ENCODE measurements at regions not wholly inside any gene's neighbourhood (a gene's known extent, or its start where the extent isn't known, plus 50 kb on each side); places are given as distances from the start of the nearest gene placed in this dataset.
"Not testable (repeated sequence)": the region's sequence is repeated elsewhere in the genome, so short reads cannot be mapped to it uniquely, and the experiment has no call there.

DNA sequence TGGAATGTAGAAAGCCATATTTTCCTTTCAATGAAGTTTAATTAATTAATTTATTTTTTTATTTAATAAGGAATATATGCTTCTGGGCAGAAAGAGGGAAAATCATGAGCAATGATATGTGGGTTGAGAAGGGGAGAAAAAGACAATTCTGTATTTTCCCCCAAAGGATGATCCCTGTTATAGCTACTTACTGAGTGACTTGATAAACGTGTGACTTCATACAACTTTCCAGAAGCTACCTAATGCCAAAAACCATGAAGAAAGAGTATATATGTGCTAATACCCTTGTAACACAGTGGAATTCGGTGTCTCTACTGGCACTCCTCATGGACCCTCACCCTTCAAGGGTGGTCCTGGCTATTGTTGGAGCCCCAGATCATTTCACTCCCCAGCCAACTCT lies 335.0 kb upstream of the KLF4 start:
- Histone ChIP-seq H4K20me1 (ENCODE audit: control insufficient read depth, insufficient read depth, low read depth, low read length) (no peaks in the 10 kb centered on the region), H3K9me3 (ENCODE audit: control insufficient read depth, insufficient read depth, low read length) (no peaks in the 10 kb centered on the region), H3K4me3 (ENCODE audit: low read length) (no peak overlapping the region), H3K36me3 (ENCODE audit: control insufficient read depth, low read length) (no peaks in the 10 kb centered on the region), H3K27ac (ENCODE audit: low read depth, low read length) (no peak overlapping the region), H3K27me3 (ENCODE audit: control insufficient read depth, low read length) (no peaks in the 10 kb centered on the region), H3K79me2 (ENCODE audit: control insufficient read depth, low read length) (no peaks in the 10 kb centered on the region), H3K4me2 (ENCODE audit: low read length) (no peak overlapping the region), H3K9me2 (replicated peaks; ENCODE audit: control insufficient read depth, low read length) (no peaks in the 10 kb centered on the region), H3K4me1 (ENCODE audit: control insufficient read depth, low read length) (no peaks in the 10 kb centered on the region), H3F3A (ENCODE audit: control insufficient read depth, insufficient read depth) (no peaks in the 10 kb centered on the region)
- no peak for TF ChIP-seq EZH2phosphoT487 (IDR thresholded peaks at IDR 0.05; ENCODE audit: borderline replicate concordance, low read length)
- no peak for TF ChIP-seq CTCF (IDR thresholded peaks at IDR 0.05; ENCODE audit: low read depth, low read length, poor library complexity, severe bottlenecking)

DNA sequence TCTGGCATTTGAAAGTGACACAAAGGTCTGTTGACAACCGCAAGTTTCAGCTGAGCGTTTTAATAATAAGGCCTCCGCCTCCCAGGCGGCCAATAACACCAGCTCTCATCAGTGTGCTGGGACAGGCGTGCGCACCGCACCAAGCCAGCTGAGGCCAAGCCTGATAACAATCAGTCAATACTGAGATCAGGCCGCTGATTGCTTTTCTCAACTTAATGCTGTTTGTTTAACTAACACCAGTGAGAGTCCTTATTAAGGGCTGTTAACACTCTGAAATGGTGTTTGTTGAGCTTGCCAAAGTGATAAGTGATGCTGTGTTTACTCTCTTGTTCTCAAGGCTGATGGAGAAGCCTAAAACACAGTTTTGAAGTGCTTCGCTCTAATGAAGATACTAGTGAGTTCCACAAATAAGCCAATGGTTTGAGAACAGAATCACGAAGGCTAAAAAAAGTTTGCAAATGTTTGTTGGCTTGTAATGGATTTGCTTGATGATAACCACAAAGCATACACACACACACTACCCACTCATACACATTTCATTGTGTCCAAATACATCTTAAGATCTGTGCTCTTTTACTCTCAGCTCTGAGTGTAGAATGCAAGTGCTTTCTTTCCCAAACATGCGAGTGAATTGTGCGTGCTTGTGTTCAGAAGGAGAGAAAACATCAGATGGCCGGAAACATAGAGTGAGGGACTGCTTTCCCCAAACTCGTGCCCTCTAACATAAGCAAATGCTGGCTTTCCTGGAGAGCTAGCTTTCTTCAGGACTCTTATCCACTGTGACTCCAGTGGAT lies 330.4 kb upstream of the KLF4 start:
- Histone ChIP-seq H3K4me2 (ENCODE audit: low read length) (no peak overlapping the region), H3K27me3 (ENCODE audit: control insufficient read depth, low read length) (no peaks in the 10 kb centered on the region)

GRCh38 chr9:107818503-107818829 lies 328.9 kb upstream of the KLF4 start:
- not testable (repeated sequence) for H3K9me2 ChIP-seq (replicated peaks; ENCODE audit: control insufficient read depth, low read length); H3K4me1 ChIP-seq (ENCODE audit: control insufficient read depth, low read length); H3K4me3 ChIP-seq (ENCODE audit: low read length); H3F3A ChIP-seq (ENCODE audit: control insufficient read depth, insufficient read depth); H3K27me3 ChIP-seq (ENCODE audit: control insufficient read depth, low read length); H3K36me3 ChIP-seq (ENCODE audit: control insufficient read depth, low read length); H3K4me2 ChIP-seq (ENCODE audit: low read length); H4K20me1 ChIP-seq (ENCODE audit: control insufficient read depth, insufficient read depth, low read depth, low read length); H3K79me2 ChIP-seq (ENCODE audit: control insufficient read depth, low read length); H3K9me3 ChIP-seq (ENCODE audit: control insufficient read depth, insufficient read depth, low read length); H3K27ac ChIP-seq (ENCODE audit: low read depth, low read length)

More for the DNA sequence above, 330.4 kb upstream of the KLF4 start:
- no peak overlapping the region for H3K4me3 ChIP-seq (ENCODE audit: low read length)
- no peaks in the 10 kb centered on the region for H3K79me2 ChIP-seq (ENCODE audit: control insufficient read depth, low read length)
- no peak overlapping the region for H3K27ac ChIP-seq (ENCODE audit: low read depth, low read length)
- no peaks in the 10 kb centered on the region for H3K4me1 ChIP-seq (ENCODE audit: control insufficient read depth, low read length)
- no peaks in the 10 kb centered on the region for H3K9me2 ChIP-seq (replicated peaks; ENCODE audit: control insufficient read depth, low read length)
- H3K36me3 ChIP-seq (ENCODE audit: control insufficient read depth, low read length): no peaks in the 10 kb centered on the region
- no peaks in the 10 kb centered on the region for H3F3A ChIP-seq (ENCODE audit: control insufficient read depth, insufficient read depth)
- TF ChIP-seq CTCF (IDR thresholded peaks at IDR 0.05; ENCODE audit: low read depth, low read length, poor library complexity, severe bottlenecking) (no peak), EZH2phosphoT487 (IDR thresholded peaks at IDR 0.05; ENCODE audit: borderline replicate concordance, low read length) (no peak)
- no peaks in the 10 kb centered on the region for H3K9me3 ChIP-seq (ENCODE audit: control insufficient read depth, insufficient read depth, low read length)
- no peaks in the 10 kb centered on the region for H4K20me1 ChIP-seq (ENCODE audit: control insufficient read depth, insufficient read depth, low read depth, low read length)

DNA sequence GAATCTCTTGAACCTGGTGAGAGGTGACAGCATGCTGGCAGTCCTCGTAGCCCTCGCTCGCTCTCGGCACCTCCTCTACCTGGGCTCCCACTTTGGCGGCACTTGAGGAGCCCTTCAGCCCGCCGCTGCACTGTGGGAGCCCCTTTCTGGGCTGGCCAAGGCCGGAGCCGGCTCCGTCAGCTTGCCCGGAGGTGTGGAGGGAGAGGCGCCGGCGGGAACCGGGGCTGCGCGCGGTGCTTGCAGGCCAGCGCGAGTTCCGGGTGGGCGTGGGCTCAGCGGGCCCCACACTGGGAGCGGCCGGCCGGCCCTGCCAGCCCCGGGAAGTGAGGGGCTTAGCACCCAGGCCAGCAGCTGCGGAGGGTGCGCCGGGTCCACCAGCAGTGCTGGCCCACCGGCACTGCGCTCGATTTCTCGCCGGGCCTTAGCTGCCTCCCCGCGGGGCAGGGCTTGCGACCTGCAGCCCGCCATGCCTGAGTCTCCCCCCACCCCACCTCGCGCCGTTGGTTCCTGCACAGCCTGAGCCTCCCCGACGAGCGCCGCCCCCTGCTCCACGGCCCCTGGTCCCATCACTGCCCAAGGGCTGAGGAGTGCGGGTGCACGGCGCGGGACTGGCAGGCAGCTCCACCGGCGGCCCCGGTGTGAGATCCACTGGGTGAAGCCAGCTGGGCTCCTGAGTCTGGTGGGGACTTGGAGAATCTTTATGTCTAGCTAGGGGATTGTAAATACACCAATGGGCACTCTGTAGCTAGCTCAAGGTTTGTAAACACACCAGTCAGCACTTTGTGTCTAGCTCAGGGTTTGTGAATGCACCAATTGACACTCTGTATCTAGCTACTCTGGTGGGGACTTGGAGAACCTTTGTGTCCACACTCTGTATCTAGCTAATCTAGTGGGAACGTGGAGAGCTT lies 328.3 kb upstream of the KLF4 start:
- not testable (repeated sequence) for H3K9me2 ChIP-seq (replicated peaks; ENCODE audit: control insufficient read depth, low read length)

More for the DNA sequence above, 328.3 kb upstream of the KLF4 start:
- H3K27ac ChIP-seq (ENCODE audit: low read depth, low read length); H3K79me2 ChIP-seq (ENCODE audit: control insufficient read depth, low read length); H3F3A ChIP-seq (ENCODE audit: control insufficient read depth, insufficient read depth); H3K4me3 ChIP-seq (ENCODE audit: low read length); H3K9me3 ChIP-seq (ENCODE audit: control insufficient read depth, insufficient read depth, low read length); H3K36me3 ChIP-seq (ENCODE audit: control insufficient read depth, low read length); H3K4me2 ChIP-seq (ENCODE audit: low read length); H4K20me1 ChIP-seq (ENCODE audit: control insufficient read depth, insufficient read depth, low read depth, low read length); H3K27me3 ChIP-seq (ENCODE audit: control insufficient read depth, low read length); H3K4me1 ChIP-seq (ENCODE audit: control insufficient read depth, low read length): not testable (repeated sequence)
